Panc1 (cell line): ENCODE measurements at regions not wholly inside any gene's neighbourhood (a gene's known extent, or its start where the extent isn't known, plus 50 kb on each side); places are given as distances from the start of the nearest gene placed in this dataset.

Experiments
- ATAC-seq: fragments of 200-7000 bp; cut with Tn5 transposase; 2 replicates; pipeline ENCODE4 v1.9.1; 2020; ENCODE audit warnings: mild to moderate bottlenecking, moderate library complexity
- BruUV-seq: library from RNA; stranded (reverse); fragments of 400-500 nt; replicated peaks from 2 replicates; lab custom pipeline; 2021; lab: Mats Ljungman, UMichigan
- CTCF ChIA-PET: fragments of 300-600 bp; sonication (Branson Sonifier 250); formaldehyde crosslinking; loops from one replicate; lab custom pipeline; 2022; ENCODE audit warnings: antibody characterized with exemption; lab: Charles Lee
- POLR2A ChIA-PET: fragments of 300-600 bp; sonication (Branson Sonifier 250); formaldehyde crosslinking; loops from one replicate; lab custom pipeline; 2022; ENCODE audit warnings: antibody characterized with exemption; lab: Charles Lee
- DNase-seq: peaks from one replicate; pipeline ENCODE4 v3.0.0-alpha.2; 2010; ENCODE audit warnings: low read depth, low spot score
- H3K27ac ChIP-seq: 2 replicates; pipeline ENCODE4 v1.5.1; 2011; ENCODE audit warnings: mild to moderate bottlenecking, low read length, inconsistent platforms
- H3K27me3 ChIP-seq: fragments of 200-500 bp; sonication (Bioruptor generic); 2 replicates; pipeline ENCODE4 v1.6.0; 2014; ENCODE audit warnings: low read length, inconsistent platforms; ENCODE audit not compliant: control insufficient read depth, insufficient read depth
- H3K36me3 ChIP-seq: fragments of 200-500 bp; sonication (Bioruptor generic); 2 replicates; pipeline ENCODE4 v1.5.1; 2014; ENCODE audit warnings: inconsistent platforms, mild to moderate bottlenecking, low read length, moderate library complexity; ENCODE audit not compliant: control insufficient read depth, insufficient read depth
- H3K4me1 ChIP-seq: 2 replicates; pipeline ENCODE4 v1.5.1; 2011; ENCODE audit warnings: inconsistent platforms, mild to moderate bottlenecking, low read length, moderate library complexity; ENCODE audit not compliant: control insufficient read depth, insufficient read depth
- H3K4me3 ChIP-seq, 2 experiments: 2 replicates each; pipeline ENCODE4 v1.5.1; 2011 to 2012; ENCODE audit warnings: low read depth in 2 of 2, low read length in 2 of 2, mild to moderate bottlenecking in 2 of 2, inconsistent platforms in 1 of 2, moderate library complexity in 1 of 2
- H3K9me3 ChIP-seq: fragments of 200-500 bp; sonication (Bioruptor generic); 2 replicates; pipeline ENCODE4 v1.5.1; 2014; ENCODE audit warnings: low read depth, mild to moderate bottlenecking, inconsistent platforms, low read length, moderate library complexity; ENCODE audit not compliant: control insufficient read depth, insufficient read depth
- POLR2AphosphoS5 ChIP-seq: IDR thresholded peaks from 2 replicates; pipeline ENCODE4 v1.6.1; 2012; ENCODE audit warnings: mild to moderate bottlenecking, low read depth, low read length, moderate library complexity
- SIN3A ChIP-seq: IDR thresholded peaks from 2 replicates; pipeline ENCODE4 v1.6.1; 2012; ENCODE audit warnings: low read depth, mild to moderate bottlenecking, low read length, moderate library complexity, borderline replicate concordance; ENCODE audit not compliant: insufficient read depth
- TCF7L2 ChIP-seq: IDR thresholded peaks from 2 replicates; pipeline ENCODE4 v1.6.1; 2011; ENCODE audit warnings: mild to moderate bottlenecking, low read depth, low read length, inconsistent platforms
- in situ Hi-C: cut with HindIII; loops from 2 replicates; pipeline ENCODE4 v1.10.0; 2016; ENCODE audit warnings: low sequenced_read_pairs, low pct_unique_long_range_greater_than_20kb
- intact Hi-C: fragments of 100-400 bp; cut with micrococcal nuclease; formaldehyde crosslinking; loops from one replicate; pipeline ENCODE4 v1.10.0; 2022; ENCODE audit not compliant: unreplicated experiment
- TF ChIP-seq, protein P1 (sequence below): fragments of 450-650 bp; IDR thresholded peaks from 2 replicates; pipeline ENCODE4 v1.5.1; 2017; ENCODE audit warnings: mild to moderate bottlenecking
- TF ChIP-seq, protein P2 (sequence below), 2 experiments: IDR thresholded peaks; 2 replicates each; pipeline ENCODE4 v1.6.1; 2011 to 2012; ENCODE audit warnings: low read depth in 2 of 2, control low read depth in 1 of 2, low read length in 1 of 2, mild to moderate bottlenecking in 1 of 2, moderate library complexity in 1 of 2; ENCODE audit not compliant: insufficient read depth in 1 of 2

DNA sequence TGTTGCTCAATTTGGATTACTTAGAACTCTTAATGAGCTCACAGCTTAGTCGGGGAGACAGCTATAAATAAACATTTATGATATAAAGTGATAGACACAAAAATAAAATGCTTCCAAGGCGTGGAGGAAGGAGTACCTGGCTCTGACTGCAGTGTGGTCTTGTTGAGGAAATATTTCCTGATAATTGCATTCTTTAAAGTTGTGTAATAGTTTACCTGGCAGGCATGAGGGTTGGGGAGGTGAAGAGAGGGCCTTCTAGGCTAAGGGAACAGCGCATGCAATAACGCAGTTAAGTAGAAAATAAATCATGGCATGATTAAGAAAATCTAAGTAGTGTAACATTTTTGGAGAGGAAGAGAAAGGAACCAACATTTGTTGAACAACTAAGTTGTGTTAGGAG lies 260.5 kb upstream of the ATP2B1 start:
- ChIA-PET POLR2A (no interaction called here), CTCF (no interaction called here)
- Histone ChIP-seq H3K9me3 (no peaks in the 10 kb centered on the region), H3K4me3 (no peak overlapping the region), H3K4me1 (no peaks in the 10 kb centered on the region), H3K27ac (no peak overlapping the region), H3K27me3 (no peaks in the 10 kb centered on the region), H3K36me3 (no peaks in the 10 kb centered on the region)
- in situ Hi-C loops, result no loop called here
- DNase-seq (no peak), ATAC-seq (no peak)
- intact Hi-C loops, result no loop called here
- BruUV-seq, result no TSS peak
- TF ChIP-seq, protein P1, sequence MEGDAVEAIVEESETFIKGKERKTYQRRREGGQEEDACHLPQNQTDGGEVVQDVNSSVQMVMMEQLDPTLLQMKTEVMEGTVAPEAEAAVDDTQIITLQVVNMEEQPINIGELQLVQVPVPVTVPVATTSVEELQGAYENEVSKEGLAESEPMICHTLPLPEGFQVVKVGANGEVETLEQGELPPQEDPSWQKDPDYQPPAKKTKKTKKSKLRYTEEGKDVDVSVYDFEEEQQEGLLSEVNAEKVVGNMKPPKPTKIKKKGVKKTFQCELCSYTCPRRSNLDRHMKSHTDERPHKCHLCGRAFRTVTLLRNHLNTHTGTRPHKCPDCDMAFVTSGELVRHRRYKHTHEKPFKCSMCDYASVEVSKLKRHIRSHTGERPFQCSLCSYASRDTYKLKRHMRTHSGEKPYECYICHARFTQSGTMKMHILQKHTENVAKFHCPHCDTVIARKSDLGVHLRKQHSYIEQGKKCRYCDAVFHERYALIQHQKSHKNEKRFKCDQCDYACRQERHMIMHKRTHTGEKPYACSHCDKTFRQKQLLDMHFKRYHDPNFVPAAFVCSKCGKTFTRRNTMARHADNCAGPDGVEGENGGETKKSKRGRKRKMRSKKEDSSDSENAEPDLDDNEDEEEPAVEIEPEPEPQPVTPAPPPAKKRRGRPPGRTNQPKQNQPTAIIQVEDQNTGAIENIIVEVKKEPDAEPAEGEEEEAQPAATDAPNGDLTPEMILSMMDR, result no peak
- TF ChIP-seq TCF7L2, result no peak
- no peak for TF ChIP-seq SIN3A
- no peak for TF ChIP-seq POLR2AphosphoS5
- TF ChIP-seq, protein P2, sequence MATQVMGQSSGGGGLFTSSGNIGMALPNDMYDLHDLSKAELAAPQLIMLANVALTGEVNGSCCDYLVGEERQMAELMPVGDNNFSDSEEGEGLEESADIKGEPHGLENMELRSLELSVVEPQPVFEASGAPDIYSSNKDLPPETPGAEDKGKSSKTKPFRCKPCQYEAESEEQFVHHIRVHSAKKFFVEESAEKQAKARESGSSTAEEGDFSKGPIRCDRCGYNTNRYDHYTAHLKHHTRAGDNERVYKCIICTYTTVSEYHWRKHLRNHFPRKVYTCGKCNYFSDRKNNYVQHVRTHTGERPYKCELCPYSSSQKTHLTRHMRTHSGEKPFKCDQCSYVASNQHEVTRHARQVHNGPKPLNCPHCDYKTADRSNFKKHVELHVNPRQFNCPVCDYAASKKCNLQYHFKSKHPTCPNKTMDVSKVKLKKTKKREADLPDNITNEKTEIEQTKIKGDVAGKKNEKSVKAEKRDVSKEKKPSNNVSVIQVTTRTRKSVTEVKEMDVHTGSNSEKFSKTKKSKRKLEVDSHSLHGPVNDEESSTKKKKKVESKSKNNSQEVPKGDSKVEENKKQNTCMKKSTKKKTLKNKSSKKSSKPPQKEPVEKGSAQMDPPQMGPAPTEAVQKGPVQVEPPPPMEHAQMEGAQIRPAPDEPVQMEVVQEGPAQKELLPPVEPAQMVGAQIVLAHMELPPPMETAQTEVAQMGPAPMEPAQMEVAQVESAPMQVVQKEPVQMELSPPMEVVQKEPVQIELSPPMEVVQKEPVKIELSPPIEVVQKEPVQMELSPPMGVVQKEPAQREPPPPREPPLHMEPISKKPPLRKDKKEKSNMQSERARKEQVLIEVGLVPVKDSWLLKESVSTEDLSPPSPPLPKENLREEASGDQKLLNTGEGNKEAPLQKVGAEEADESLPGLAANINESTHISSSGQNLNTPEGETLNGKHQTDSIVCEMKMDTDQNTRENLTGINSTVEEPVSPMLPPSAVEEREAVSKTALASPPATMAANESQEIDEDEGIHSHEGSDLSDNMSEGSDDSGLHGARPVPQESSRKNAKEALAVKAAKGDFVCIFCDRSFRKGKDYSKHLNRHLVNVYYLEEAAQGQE (IDR thresholded peaks at IDR 0.05; ENCODE audit: insufficient read depth in 1 of 2, low read depth in 2 of 2, low read length in 1 of 2), result no peak

DNA sequence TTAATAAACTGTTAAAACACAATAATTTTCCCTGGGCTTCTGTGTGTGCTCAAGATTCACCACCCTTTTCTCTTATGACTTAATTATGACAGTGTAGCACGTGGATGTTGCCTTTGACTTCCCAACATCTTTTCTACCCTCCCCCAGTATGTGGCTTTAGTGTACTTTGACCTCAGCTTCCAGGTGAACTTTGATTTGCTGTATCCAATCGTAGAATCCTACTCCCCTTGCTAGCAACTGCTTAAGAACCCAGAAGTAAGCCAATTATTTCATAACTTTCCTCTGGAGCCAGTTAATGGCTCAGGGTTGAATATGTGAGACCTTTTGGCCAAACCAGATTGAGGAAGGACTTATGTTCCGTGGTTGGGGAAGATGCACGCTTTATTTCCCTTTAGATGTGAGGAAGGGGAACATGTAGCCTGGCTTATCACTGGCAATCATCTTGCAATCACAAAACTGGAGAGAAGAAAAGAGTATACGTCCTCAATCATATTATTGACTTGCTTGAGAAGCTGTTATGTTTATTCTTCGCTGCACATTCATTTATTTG lies 259.6 kb upstream of the ATP2B1 start:
- in situ Hi-C loops (no loop called here), intact Hi-C loops (no loop called here)
- CTCF ChIA-PET, result no interaction called here
- Histone ChIP-seq H3K27me3 (no peaks in the 10 kb centered on the region), H3K4me1 (no peaks in the 10 kb centered on the region), H3K36me3 (no peaks in the 10 kb centered on the region; the same call in 1 of the 2 replicates), H3K27ac (no peak overlapping the region), H3K9me3 (no peaks in the 10 kb centered on the region), H3K4me3 (no peak overlapping the region)
- TF ChIP-seq POLR2AphosphoS5, result no peak
- POLR2A ChIA-PET, result no interaction called here
- DNase-seq, result no peak
- no peak for ATAC-seq
- no TSS peak for BruUV-seq

DNA sequence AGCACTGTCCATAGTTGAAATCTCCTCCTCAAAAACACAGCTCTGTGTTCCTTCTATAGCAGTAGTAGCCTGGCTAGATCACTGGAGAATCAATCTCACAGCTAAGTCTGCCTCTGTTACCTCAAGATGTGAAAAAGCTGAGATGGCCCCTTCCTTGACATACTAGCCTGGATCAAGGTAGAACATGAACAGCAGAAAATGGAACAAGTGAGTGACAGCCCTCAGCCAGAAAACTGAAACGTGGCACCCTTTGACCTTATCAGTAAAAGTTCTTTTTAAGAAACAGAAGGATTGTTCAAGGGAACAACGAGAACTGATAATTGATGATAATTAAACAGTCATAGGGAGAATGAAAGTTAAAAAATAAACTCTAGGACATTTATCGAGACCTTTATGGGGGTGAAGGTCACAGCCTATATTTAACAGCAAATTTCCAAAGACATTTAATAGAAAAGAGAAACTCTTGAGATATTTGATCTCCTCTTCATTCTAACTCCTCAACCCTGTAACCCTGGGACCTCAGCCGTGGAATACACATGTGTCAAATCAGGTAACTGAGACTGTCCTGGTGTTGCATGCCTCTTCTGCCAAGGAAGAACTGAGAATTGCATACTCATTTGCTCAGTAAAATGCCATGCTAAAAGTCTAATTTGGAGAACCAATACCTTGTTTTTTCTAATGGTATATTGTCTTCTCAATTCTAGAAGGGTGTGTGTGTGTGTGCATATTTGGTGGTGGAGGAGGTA lies 258.0 kb upstream of the ATP2B1 start:
- TF ChIP-seq POLR2AphosphoS5, result no peak
- TF ChIP-seq SIN3A, result no peak
- TF ChIP-seq TCF7L2, result no peak
- TF ChIP-seq, protein P2 (IDR thresholded peaks at IDR 0.05; ENCODE audit: insufficient read depth in 1 of 2, low read depth in 2 of 2, low read length in 1 of 2), result no peak
- TF ChIP-seq, protein P1, result no peak
- DNase-seq, result no peak
- POLR2A ChIA-PET, result no interaction called here
- Histone ChIP-seq H3K9me3 (no peaks in the 10 kb centered on the region), H3K27ac (no peak overlapping the region), H3K4me3 (no peak overlapping the region), H3K36me3 (no peaks in the 10 kb centered on the region; the same call in 1 of the 2 replicates), H3K27me3 (no peaks in the 10 kb centered on the region), H3K4me1 (no peaks in the 10 kb centered on the region)
- in situ Hi-C loops (no loop called here), intact Hi-C loops (no loop called here)
- BruUV-seq, result no TSS peak
- CTCF ChIA-PET, result no interaction called here
- no peak for ATAC-seq
